ENCODE measurements at regions not wholly inside any gene's neighbourhood (a gene's known extent, or its start where the extent isn't known, plus 50 kb on each side); places are given as distances from the start of the nearest gene placed in this dataset.

- no peak for DNase-seq
Observed at GRCh38 chr3:106643684-106644161, 733.5 kb upstream of the CCDC54 start.

GRCh38 chr3:106673926-106674569 lies 703.2 kb upstream of the CCDC54 start:
- DNase-seq: no peak

- no peak for DNase-seq
Observed at GRCh38 chr3:106675451-106675850, 701.8 kb upstream of the CCDC54 start.

- DNase-seq: no peak
Observed at GRCh38 chr3:106678657-106679390, 698.4 kb upstream of the CCDC54 start.

- DNase-seq: no peak
Observed at GRCh38 chr3:106683953-106684620, 693.2 kb upstream of the CCDC54 start.

GRCh38 chr3:106685745-106686144 lies 691.5 kb upstream of the CCDC54 start:
- DNase-seq: no peak

GRCh38 chr3:106687905-106688304 lies 689.3 kb upstream of the CCDC54 start:
- DNase-seq: no peak

- DNase-seq: no peak
Observed at GRCh38 chr3:106688464-106688863, 688.8 kb upstream of the CCDC54 start.

- DNase-seq: no peak
Observed at GRCh38 chr3:106691476-106691875, 685.8 kb upstream of the CCDC54 start.

GRCh38 chr3:106692624-106693023 lies 684.6 kb upstream of the CCDC54 start:
- no peak for DNase-seq

- no peak for DNase-seq
Observed at GRCh38 chr3:106699122-106699521, 678.1 kb upstream of the CCDC54 start.

- DNase-seq: no peak
Observed at GRCh38 chr3:106700981-106701380, 676.3 kb upstream of the CCDC54 start.

GRCh38 chr3:106703524-106703923 lies 673.7 kb upstream of the CCDC54 start:
- no peak for DNase-seq

- no peak for DNase-seq
Observed at GRCh38 chr3:106707347-106707746, 669.9 kb upstream of the CCDC54 start.

GRCh38 chr3:106710596-106710995 lies 666.6 kb upstream of the CCDC54 start:
- DNase-seq: no peak

- no peak for DNase-seq
Observed at GRCh38 chr3:106711650-106712049, 665.6 kb upstream of the CCDC54 start.

- DNase-seq: no peak
Observed at GRCh38 chr3:106714400-106714799, 662.8 kb upstream of the CCDC54 start.

GRCh38 chr3:106715286-106715685 lies 662.0 kb upstream of the CCDC54 start:
- no peak for DNase-seq

GRCh38 chr3:106717178-106717780 lies 660.0 kb upstream of the CCDC54 start:
- DNase-seq: no peak

- no peak for DNase-seq
Observed at GRCh38 chr3:106719077-106719476, 658.2 kb upstream of the CCDC54 start.

GRCh38 chr3:106719583-106719982 lies 657.7 kb upstream of the CCDC54 start:
- no peak for DNase-seq

- DNase-seq: no peak
Observed at GRCh38 chr3:106720510-106720909, 656.7 kb upstream of the CCDC54 start.

GRCh38 chr3:106725566-106725965 lies 651.7 kb upstream of the CCDC54 start:
- no peak for DNase-seq
